ENCODE measurements at regions not wholly inside any gene's neighbourhood (a gene's known extent, or its start where the extent isn't known, plus 50 kb on each side); places are given as distances from the start of the nearest gene placed in this dataset.

GRCh38 chr7:46881507-46882127, 700.3 kb downstream of the TNS3 start:
- Mint-ChIP-seq H3K4me3 (no peak overlapping the region), H3K36me3 (no peaks in the 10 kb centered on the region), H3K9me3 (no peaks in the 10 kb centered on the region), H3K4me1 (no peaks in the 10 kb centered on the region), H3K27ac (no peak overlapping the region), H3K27me3 (no peaks in the 10 kb centered on the region)
- ATAC-seq (ENCODE audit: low read depth) (no peak), DNase-seq (no peak)
- POLR2A ChIA-PET: no interaction called here

- DNase-seq (no peak), ATAC-seq (ENCODE audit: low read depth) (no peak)
- H3K4me1 Mint-ChIP-seq: no peaks in the 10 kb centered on the region
- POLR2A ChIA-PET: no interaction called here
- H3K27ac Mint-ChIP-seq: no peak overlapping the region
- no peaks in the 10 kb centered on the region for H3K36me3 Mint-ChIP-seq
- no peaks in the 10 kb centered on the region for H3K9me3 Mint-ChIP-seq
- no peak overlapping the region for H3K4me3 Mint-ChIP-seq
- H3K27me3 Mint-ChIP-seq: no peaks in the 10 kb centered on the region
Measured at GRCh38 chr7:46880508-46881196, 701.3 kb downstream of the TNS3 start.

GRCh38 chr7:46879783-46880182, 702.1 kb downstream of the TNS3 start:
- no peak overlapping the region for H3K27ac Mint-ChIP-seq
- H3K36me3 Mint-ChIP-seq: no peaks in the 10 kb centered on the region
- no peak for DNase-seq
- POLR2A ChIA-PET: no interaction called here
- no peak overlapping the region for H3K4me3 Mint-ChIP-seq
- no peak for ATAC-seq (ENCODE audit: low read depth)
- H3K27me3 Mint-ChIP-seq: no peaks in the 10 kb centered on the region
- no peaks in the 10 kb centered on the region for H3K4me1 Mint-ChIP-seq
- H3K9me3 Mint-ChIP-seq: no peaks in the 10 kb centered on the region

- POLR2A ChIA-PET: no interaction called here
- DNase-seq (no peak), ATAC-seq (ENCODE audit: low read depth) (no peak)
- Mint-ChIP-seq H3K36me3 (no peaks in the 10 kb centered on the region), H3K4me3 (no peak overlapping the region), H3K27me3 (no peaks in the 10 kb centered on the region), H3K9me3 (no peaks in the 10 kb centered on the region), H3K4me1 (no peaks in the 10 kb centered on the region), H3K27ac (no peak overlapping the region)
Measured at GRCh38 chr7:46871516-46871915, 710.4 kb downstream of the TNS3 start.

- H3K36me3 Mint-ChIP-seq: no peaks in the 10 kb centered on the region
- DNase-seq (no peak), ATAC-seq (ENCODE audit: low read depth) (no peak)
- no peaks in the 10 kb centered on the region for H3K27me3 Mint-ChIP-seq
- H3K4me3 Mint-ChIP-seq: no peak overlapping the region
- POLR2A ChIA-PET: no interaction called here
- no peaks in the 10 kb centered on the region for H3K4me1 Mint-ChIP-seq
- H3K27ac Mint-ChIP-seq: no peak overlapping the region
- H3K9me3 Mint-ChIP-seq: peaks cover 3% of the 10 kb centered on the region
Measured at GRCh38 chr7:46864716-46865115, 717.2 kb downstream of the TNS3 start.

- no peak for ATAC-seq (ENCODE audit: low read depth)
- Mint-ChIP-seq H3K4me1 (no peaks in the 10 kb centered on the region), H3K36me3 (no peaks in the 10 kb centered on the region), H3K27me3 (no peaks in the 10 kb centered on the region), H3K27ac (no peak overlapping the region), H3K9me3 (peaks cover 5% of the 10 kb centered on the region), H3K4me3 (no peak overlapping the region)
- no peak for DNase-seq
- POLR2A ChIA-PET: no interaction called here
Measured at GRCh38 chr7:46859963-46860475, 721.9 kb downstream of the TNS3 start.

- H3K9me3 Mint-ChIP-seq: peaks cover 2% of the 10 kb centered on the region
- H3K4me1 Mint-ChIP-seq: no peaks in the 10 kb centered on the region
- H3K4me3 Mint-ChIP-seq: no peak overlapping the region
- ATAC-seq (ENCODE audit: low read depth) (no peak), DNase-seq (no peak)
- no peaks in the 10 kb centered on the region for H3K36me3 Mint-ChIP-seq
- POLR2A ChIA-PET: no interaction called here
- no peaks in the 10 kb centered on the region for H3K27me3 Mint-ChIP-seq
- H3K27ac Mint-ChIP-seq: no peak overlapping the region
Measured at GRCh38 chr7:46855851-46856250, 726.1 kb downstream of the TNS3 start.

- H3K4me1 Mint-ChIP-seq: no peaks in the 10 kb centered on the region
- no peak for DNase-seq
- H3K27me3 Mint-ChIP-seq: no peaks in the 10 kb centered on the region
- H3K9me3 Mint-ChIP-seq: peaks cover 2% of the 10 kb centered on the region
- POLR2A ChIA-PET: no interaction called here
- no peaks in the 10 kb centered on the region for H3K36me3 Mint-ChIP-seq
- no peak for ATAC-seq (ENCODE audit: low read depth)
- H3K4me3 Mint-ChIP-seq: no peak overlapping the region
- H3K27ac Mint-ChIP-seq: no peak overlapping the region
Measured at GRCh38 chr7:46854958-46855473, 726.9 kb downstream of the TNS3 start.

- no peaks in the 10 kb centered on the region for H3K36me3 Mint-ChIP-seq
Measured at GRCh38 chr7:46853451-46853850, 728.5 kb downstream of the TNS3 start.

GRCh38 chr7:46852795-46853194, 729.1 kb downstream of the TNS3 start:
- ATAC-seq (ENCODE audit: low read depth): no peak
- Mint-ChIP-seq H3K4me3 (no peak overlapping the region), H3K4me1 (no peaks in the 10 kb centered on the region), H3K27me3 (no peaks in the 10 kb centered on the region), H3K27ac (no peak overlapping the region), H3K36me3 (no peaks in the 10 kb centered on the region), H3K9me3 (peaks cover 2% of the 10 kb centered on the region)
- no peak for DNase-seq
- POLR2A ChIA-PET: no interaction called here

More at GRCh38 chr7:46853451-46853850, 728.5 kb downstream of the TNS3 start:
- DNase-seq (no peak), ATAC-seq (ENCODE audit: low read depth) (no peak)
- Mint-ChIP-seq H3K4me3 (no peak overlapping the region), H3K9me3 (peaks cover 2% of the 10 kb centered on the region), H3K27ac (no peak overlapping the region), H3K4me1 (no peaks in the 10 kb centered on the region), H3K27me3 (no peaks in the 10 kb centered on the region)
- POLR2A ChIA-PET: no interaction called here

GRCh38 chr7:46850563-46851330, 731.2 kb downstream of the TNS3 start:
- Mint-ChIP-seq H3K27ac (no peak overlapping the region), H3K27me3 (no peaks in the 10 kb centered on the region), H3K9me3 (peaks cover 2% of the 10 kb centered on the region), H3K4me1 (no peaks in the 10 kb centered on the region), H3K36me3 (no peaks in the 10 kb centered on the region), H3K4me3 (no peak overlapping the region)
- DNase-seq (no peak), ATAC-seq (ENCODE audit: low read depth) (no peak)
- POLR2A ChIA-PET: no interaction called here

- H3K9me3 Mint-ChIP-seq: peaks cover 2% of the 10 kb centered on the region
Measured at GRCh38 chr7:46848944-46849343, 733.0 kb downstream of the TNS3 start.

GRCh38 chr7:46848311-46848710, 733.6 kb downstream of the TNS3 start:
- Mint-ChIP-seq H3K27me3 (no peaks in the 10 kb centered on the region), H3K27ac (no peak overlapping the region), H3K9me3 (peaks cover 2% of the 10 kb centered on the region), H3K36me3 (no peaks in the 10 kb centered on the region), H3K4me1 (no peaks in the 10 kb centered on the region), H3K4me3 (no peak overlapping the region)
- ATAC-seq (ENCODE audit: low read depth) (no peak), DNase-seq (no peak)
- POLR2A ChIA-PET: no interaction called here

More at GRCh38 chr7:46848944-46849343, 733.0 kb downstream of the TNS3 start:
- Mint-ChIP-seq H3K4me1 (no peaks in the 10 kb centered on the region), H3K36me3 (no peaks in the 10 kb centered on the region), H3K27ac (no peak overlapping the region), H3K4me3 (no peak overlapping the region), H3K27me3 (no peaks in the 10 kb centered on the region)
- no peak for ATAC-seq (ENCODE audit: low read depth)
- POLR2A ChIA-PET: no interaction called here
- no peak for DNase-seq

- peaks cover 2% of the 10 kb centered on the region for H3K9me3 Mint-ChIP-seq
- H3K4me1 Mint-ChIP-seq: no peaks in the 10 kb centered on the region
- no peak for DNase-seq
- no peak overlapping the region for H3K27ac Mint-ChIP-seq
- no peaks in the 10 kb centered on the region for H3K27me3 Mint-ChIP-seq
- POLR2A ChIA-PET: no interaction called here
- no peak for ATAC-seq (ENCODE audit: low read depth)
- no peak overlapping the region for H3K4me3 Mint-ChIP-seq
- no peaks in the 10 kb centered on the region for H3K36me3 Mint-ChIP-seq
Measured at GRCh38 chr7:46847126-46847525, 734.8 kb downstream of the TNS3 start.
